ENCODE measurements at regions not wholly inside any gene's neighbourhood (a gene's known extent, or its start where the extent isn't known, plus 50 kb on each side); places are given as distances from the start of the nearest gene placed in this dataset.

DNA sequence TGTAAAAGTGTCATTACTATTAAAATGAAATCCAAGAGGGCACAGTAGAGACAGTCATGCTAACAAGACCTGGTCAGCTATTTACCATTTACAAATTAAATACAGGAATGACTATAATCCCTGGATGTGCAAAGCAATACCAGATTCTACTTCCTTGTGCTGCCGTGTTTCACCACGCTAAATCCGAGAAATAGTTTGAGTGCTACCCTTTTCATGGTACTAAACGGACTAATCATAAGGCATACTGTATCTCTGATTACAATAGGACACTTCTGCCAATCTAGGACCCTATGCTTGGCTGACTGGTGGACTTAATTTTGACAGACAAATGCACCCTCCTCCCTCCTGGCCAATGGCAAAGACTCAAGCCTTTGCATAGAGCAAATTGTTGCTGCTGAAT lies 63.0 kb upstream of the NR2F2 start:
- DNase-seq, result no peak

DNA sequence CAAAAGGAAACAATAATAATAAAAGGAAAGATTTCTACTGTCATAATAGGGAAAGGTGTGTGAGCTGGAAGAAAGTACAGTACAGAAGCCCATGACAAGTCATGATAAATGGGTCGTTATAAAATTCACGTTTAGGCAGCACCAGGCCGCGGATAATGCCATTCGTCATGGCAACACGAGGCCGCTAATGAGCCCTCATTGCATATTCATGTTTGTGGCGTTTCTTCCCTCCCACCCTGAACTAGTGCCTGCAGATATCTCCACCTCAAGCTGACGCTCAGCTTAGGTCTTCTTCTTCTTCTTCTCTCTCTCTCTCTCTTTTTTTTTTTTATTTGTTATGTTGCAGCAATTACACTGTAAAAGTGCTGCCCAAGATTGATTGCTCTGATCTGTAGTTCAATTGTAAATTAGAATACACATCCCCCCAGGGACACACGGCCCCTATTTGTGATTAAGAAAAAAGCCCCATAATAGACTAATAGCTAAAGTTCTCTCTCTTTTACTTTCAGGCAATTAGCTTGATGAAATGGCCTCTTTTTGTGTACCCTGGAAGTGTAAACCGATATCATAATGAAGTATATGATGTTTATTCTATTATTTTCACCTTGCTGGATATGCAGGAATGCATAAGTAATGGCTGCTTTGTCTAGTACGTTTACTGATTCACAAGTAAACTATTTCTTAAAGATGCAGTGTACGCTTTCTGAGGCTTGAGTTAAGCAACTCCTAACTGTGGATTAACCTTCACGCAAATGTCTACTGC lies 61.9 kb upstream of the NR2F2 start:
- no peak for DNase-seq

DNA sequence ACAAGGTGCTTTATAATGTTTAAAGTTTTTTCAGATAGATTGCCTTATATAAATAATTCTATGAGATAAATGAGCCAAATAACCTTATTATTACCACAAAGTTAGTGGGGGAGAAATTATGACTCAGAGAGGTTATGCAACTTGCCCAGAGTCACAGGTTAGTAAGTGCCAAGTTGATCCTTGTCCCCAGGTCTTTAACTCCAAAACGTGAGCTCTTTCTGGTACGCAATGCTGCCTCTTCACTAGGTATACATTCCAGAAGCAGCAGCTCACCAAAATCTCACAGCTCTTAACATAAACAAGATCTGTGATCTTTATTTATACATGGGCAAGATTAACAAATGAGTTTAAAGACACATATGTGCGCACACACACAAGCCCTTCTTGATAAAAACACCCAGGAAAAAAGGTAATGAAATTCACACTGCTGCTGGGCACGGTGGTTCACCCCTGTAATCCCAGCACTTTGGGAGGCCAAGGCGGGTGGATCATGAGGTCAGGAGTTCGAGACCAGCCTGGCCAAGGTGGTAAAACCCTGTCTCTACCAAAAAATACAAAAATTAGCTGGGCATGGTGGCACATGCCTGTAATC lies 59.8 kb upstream of the NR2F2 start:
- no peak for DNase-seq

DNA sequence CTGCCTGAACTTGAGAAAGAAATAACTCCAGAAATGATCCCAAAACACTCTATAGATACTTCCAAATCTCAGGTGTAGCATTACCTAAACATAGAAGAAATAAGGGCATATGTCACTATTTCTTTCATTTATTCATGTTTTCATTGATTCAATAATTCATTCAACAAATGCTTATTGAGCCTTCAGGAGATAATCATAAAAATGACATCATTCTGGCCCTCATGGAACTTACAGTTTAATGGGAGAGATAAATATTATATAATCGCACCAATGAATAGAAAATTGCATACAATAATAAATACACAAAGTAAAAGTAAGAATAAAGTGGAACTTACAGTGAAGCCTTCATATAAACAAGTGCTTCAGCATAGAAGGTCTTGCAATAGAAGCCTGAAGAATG lies 58.1 kb upstream of the NR2F2 start:
- DNase-seq, result no peak

DNA sequence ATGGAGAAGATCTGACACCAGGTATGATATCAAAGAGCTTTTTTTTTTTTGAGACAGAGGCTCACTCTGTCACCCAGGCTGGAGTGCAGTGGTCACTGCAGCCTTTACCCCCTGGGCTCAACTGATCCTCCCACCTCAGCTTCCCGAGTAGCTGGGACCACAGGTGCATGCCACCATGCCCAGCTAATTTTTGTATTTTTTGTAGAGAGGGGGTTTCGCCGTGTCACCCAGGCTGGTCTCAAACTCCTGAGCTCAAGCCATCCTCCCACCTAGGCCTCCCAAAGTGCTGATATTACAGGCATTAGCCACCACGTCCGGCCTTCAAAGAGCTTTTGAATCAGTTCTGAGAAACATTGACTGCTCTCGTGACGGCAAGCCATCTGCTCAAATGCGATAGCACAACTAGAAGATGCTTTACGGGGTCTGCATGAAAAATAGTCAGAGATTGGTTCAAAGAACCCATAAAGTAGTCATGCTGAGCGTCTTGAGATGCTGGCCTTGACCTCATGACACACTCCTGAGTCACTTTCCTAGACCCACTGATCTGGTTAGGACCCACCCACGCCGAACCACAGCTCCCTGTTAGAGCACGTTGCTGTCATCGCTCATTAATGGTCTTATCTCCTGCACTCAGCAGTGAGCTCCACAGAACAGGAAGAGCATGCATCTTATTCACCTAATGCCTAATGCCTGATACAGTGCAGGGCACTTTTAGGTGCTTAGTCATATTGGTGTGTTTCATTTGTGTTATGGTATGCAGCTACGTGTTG lies 57.0 kb upstream of the NR2F2 start:
- DNase-seq, result no peak

DNA sequence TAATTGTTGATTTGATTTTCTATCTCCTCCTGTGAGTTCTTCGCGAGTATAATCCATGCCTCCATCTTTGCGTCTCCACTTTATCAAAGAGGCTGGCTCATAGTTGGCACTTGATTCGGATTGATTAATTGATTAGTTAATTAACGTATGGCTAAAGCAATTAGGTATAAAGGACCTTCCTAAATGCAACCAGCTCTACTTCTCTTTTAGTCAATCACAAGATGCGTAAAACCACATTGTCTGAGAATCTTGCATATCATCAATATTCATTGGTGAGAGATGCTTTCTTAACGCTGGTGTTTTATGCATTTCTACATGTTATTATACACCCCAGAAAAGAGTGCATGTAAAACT lies 56.4 kb upstream of the NR2F2 start:
- no peak for DNase-seq

DNA sequence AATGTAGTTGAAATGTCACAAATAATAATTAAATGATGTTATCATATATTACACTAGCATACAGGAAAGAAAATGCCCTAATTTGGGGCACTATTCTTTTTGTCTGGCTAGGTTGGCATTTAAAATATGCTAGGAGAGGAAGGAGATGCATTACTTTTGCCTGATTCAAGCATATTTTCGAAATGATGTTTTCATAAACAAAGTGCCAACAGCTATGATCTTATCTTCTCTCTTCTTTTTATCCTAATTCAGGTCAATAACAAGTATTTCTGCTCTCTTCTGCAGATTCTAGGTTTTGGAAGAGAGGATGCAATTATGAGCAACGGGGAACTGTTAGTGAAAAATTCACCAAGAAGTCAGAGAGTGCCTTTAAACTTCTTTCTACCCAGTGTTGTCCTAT lies 55.8 kb upstream of the NR2F2 start:
- DNase-seq, result no peak

DNA sequence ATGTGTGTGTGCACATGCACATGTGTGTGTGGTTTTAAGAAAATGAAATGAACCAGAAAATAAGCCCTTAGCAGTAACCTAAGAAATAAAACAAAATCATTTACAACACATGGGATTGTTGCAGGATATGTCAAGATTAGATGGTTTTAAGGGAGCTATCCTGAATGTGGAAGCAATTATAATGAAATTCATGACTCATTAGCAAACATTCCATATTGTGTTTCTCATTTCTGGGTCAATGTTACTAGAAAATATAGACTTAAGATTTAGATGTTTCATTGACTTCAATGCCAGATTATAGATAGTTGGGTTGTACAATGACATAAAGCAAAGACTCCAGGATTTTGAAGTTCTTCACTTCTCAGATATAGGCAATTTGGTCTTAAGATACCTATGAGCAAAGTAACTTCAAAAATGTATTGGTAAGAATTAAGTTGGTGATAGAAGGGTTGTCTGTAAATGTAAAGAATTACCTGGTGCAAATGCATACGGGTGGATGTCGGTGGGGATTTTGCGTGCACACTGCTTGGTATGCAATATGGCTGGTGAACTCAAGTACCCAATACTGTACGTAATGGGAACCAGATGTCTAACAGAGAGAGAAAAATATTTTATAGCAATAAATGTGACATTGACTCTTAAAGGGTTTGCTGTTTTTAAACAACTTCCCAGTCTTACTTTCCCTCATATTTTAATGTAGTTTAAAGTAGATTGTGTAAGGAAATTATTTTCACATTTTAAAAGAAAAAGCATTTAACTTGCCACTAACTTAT lies 53.9 kb upstream of the NR2F2 start:
- DNase-seq, result no peak

All from activated CD4-positive, alpha-beta T cell treated with anti-CD3 and anti-CD28 coated beads, Interleukin-2, amount 50 U/mL, for 16 hours (primary cell).